Activated gamma-delta T cell treated with anti-CD3 and anti-CD28 coated beads, Interleukin-2, amount 50 U/mL, for 16 hours (primary cell): ENCODE measurements at regions not wholly inside any gene's neighbourhood (a gene's known extent, or its start where the extent isn't known, plus 50 kb on each side); places are given as distances from the start of the nearest gene placed in this dataset.
"Not testable (repeated sequence)": the region's sequence is repeated elsewhere in the genome, so short reads cannot be mapped to it uniquely, and the experiment has no call there.

ENCODE experiments used
- DNase-seq: peaks from one replicate; pipeline ENCODE4 v3.0.0-alpha.2; 2020; ENCODE audit warnings: low read depth

GRCh38 chr3:10706156-10706739 is 109.8 kb upstream of the SLC6A11 start:
- DNase-seq: no peak

- no peak for DNase-seq
These were observed 109.2 kb upstream of the SLC6A11 start for GRCh38 chr3:10706740-10707399.

GRCh38 chr3:10707400-10708215 is 108.4 kb upstream of the SLC6A11 start:
- no peak for DNase-seq

GRCh38 chr3:10708216-10708893 is 107.7 kb upstream of the SLC6A11 start:
- no peak for DNase-seq

- no peak for DNase-seq
These were observed 106.8 kb upstream of the SLC6A11 start for GRCh38 chr3:10709110-10709781.

- DNase-seq: no peak
These were observed 103.9 kb upstream of the SLC6A11 start for GRCh38 chr3:10712121-10712520.

GRCh38 chr3:10713656-10714055 is 102.4 kb upstream of the SLC6A11 start:
- no peak for DNase-seq

- DNase-seq: no peak
These were observed 100.1 kb upstream of the SLC6A11 start for GRCh38 chr3:10715886-10716285.

- no peak for DNase-seq
These were observed 99.1 kb upstream of the SLC6A11 start for GRCh38 chr3:10716964-10717363.

- no peak for DNase-seq
These were observed 98.3 kb upstream of the SLC6A11 start for GRCh38 chr3:10717756-10718155.

GRCh38 chr3:10721101-10721500 is 94.9 kb upstream of the SLC6A11 start:
- DNase-seq: no peak

GRCh38 chr3:10722911-10723310 is 93.1 kb upstream of the SLC6A11 start:
- no peak for DNase-seq

GRCh38 chr3:10723991-10724390 is 92.0 kb upstream of the SLC6A11 start:
- no peak for DNase-seq

GRCh38 chr3:10725067-10725466 is 91.0 kb upstream of the SLC6A11 start:
- no peak for DNase-seq

- DNase-seq: no peak
These were observed 90.2 kb upstream of the SLC6A11 start for GRCh38 chr3:10725846-10726245.

GRCh38 chr3:10726787-10727186 is 89.2 kb upstream of the SLC6A11 start:
- no peak for DNase-seq

GRCh38 chr3:10729439-10729838 is 86.6 kb upstream of the SLC6A11 start:
- no peak for DNase-seq

- no peak for DNase-seq
These were observed 83.7 kb upstream of the SLC6A11 start for GRCh38 chr3:10732292-10732691.

GRCh38 chr3:10733297-10733696 is 82.7 kb upstream of the SLC6A11 start:
- no peak for DNase-seq

- not testable (repeated sequence) for DNase-seq
These were observed 79.6 kb upstream of the SLC6A11 start for GRCh38 chr3:10736444-10736843.

GRCh38 chr3:10737785-10738184 is 78.2 kb upstream of the SLC6A11 start:
- no peak for DNase-seq
